Thymus (tissue), 11 donors: ENCODE measurements at regions not wholly inside any gene's neighbourhood (a gene's known extent, or its start where the extent isn't known, plus 50 kb on each side); places are given as distances from the start of the nearest gene placed in this dataset.

Source experiments
- DNase-seq, 9 donors: peaks; one replicate each; pipeline ENCODE4 v3.0.0-alpha.2; 2013; ENCODE audit warnings: low spot score in 9 of 9, low read depth in 6 of 9, missing footprints in 1 of 9
- H3K27ac ChIP-seq, 2 donors: one replicate each; pipeline ENCODE4 v1.5.1; 2013; ENCODE audit warnings: control low read depth in 1 of 2, low read depth in 1 of 2, low read length in 1 of 2, mild to moderate bottlenecking in 1 of 2, moderate library complexity in 1 of 2
- H3K27me3 ChIP-seq, 2 donors: one replicate each; pipeline ENCODE4 v1.5.1; 2013; ENCODE audit warnings: low read length in 1 of 2; ENCODE audit not compliant: control insufficient read depth in 2 of 2, insufficient read depth in 1 of 2
- H3K36me3 ChIP-seq, 2 donors: one replicate each; pipeline ENCODE4 v1.5.1; 2013; ENCODE audit warnings: low read length in 1 of 2, mild to moderate bottlenecking in 1 of 2, moderate library complexity in 1 of 2; ENCODE audit not compliant: control insufficient read depth in 2 of 2, insufficient read depth in 2 of 2
- H3K4me1 ChIP-seq, 2 donors: one replicate each; pipeline ENCODE4 v1.5.1; 2013; ENCODE audit warnings: low read length in 2 of 2; ENCODE audit not compliant: control insufficient read depth in 2 of 2, insufficient read depth in 2 of 2
- H3K4me3 ChIP-seq, 2 donors: one replicate each; pipeline ENCODE4 v1.5.1; 2013; ENCODE audit warnings: low read length in 2 of 2, control low read depth in 1 of 2, mild to moderate bottlenecking in 1 of 2
- H3K9me3 ChIP-seq, 2 donors: one replicate each; pipeline ENCODE4 v1.5.1; 2013; ENCODE audit warnings: low read length in 1 of 2, mild to moderate bottlenecking in 1 of 2; ENCODE audit not compliant: control insufficient read depth in 2 of 2, insufficient read depth in 1 of 2
- WGBS: extraction: QIAGEN DNeasy Blood & Tissue Kit; methylation state at CpG from one replicate; pipeline ENCODE4 v1.1.7; 2013; 5-methylcytosine and 5-hydroxymethylcytosine counted together
- donor health status: healthy.

DNA sequence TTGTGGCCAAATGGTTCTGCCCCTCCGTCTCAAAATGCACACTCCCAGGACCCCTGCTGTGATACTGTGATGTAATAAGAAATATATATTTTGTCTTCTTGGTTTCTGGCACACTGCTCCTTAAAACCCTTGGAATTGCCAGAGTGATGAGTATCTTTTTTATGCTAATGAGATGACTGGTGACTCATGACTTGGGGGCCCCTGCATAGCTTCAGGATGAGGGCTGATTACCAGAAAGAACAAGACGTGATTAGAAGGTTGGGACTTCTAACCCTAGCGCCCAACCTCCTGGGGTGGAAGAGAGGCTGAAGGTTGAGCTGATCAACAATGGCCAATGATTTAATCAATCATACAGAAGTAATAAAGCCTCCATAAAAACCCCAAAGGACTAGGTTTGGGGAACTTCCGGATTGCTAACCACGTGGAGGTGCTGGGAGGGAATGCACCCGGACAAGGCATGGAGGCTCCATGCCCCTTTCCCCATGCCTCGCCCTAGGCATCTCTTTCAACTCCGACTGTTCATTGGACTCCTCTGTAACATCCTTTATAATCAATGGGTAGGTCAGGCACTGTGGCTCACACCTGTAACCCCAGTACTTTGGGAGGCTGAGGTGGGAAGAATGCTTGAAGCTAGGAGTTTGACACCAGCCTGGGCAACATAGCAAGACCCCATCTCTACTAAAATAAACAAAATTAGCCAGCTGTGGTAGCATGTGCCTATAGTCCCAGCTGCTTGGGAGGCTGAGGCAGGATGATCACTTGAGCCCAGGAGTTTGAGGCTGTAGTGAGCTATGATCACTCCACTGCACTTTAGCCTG, 89.1 kb downstream of the HS1BP3 start:
- DNase-seq = no peak
- WGBS = 93% methylated on average over 8 of the region's 8 CpGs
- Histone ChIP-seq H3K27ac (no peak overlapping the region), H3K27me3 (no peaks in the 10 kb centered on the region), H3K9me3 (no peaks in the 10 kb centered on the region), H3K4me3 (no peak overlapping the region), H3K36me3 (no peaks in the 10 kb centered on the region), H3K4me1 (no peaks in the 10 kb centered on the region)

DNA sequence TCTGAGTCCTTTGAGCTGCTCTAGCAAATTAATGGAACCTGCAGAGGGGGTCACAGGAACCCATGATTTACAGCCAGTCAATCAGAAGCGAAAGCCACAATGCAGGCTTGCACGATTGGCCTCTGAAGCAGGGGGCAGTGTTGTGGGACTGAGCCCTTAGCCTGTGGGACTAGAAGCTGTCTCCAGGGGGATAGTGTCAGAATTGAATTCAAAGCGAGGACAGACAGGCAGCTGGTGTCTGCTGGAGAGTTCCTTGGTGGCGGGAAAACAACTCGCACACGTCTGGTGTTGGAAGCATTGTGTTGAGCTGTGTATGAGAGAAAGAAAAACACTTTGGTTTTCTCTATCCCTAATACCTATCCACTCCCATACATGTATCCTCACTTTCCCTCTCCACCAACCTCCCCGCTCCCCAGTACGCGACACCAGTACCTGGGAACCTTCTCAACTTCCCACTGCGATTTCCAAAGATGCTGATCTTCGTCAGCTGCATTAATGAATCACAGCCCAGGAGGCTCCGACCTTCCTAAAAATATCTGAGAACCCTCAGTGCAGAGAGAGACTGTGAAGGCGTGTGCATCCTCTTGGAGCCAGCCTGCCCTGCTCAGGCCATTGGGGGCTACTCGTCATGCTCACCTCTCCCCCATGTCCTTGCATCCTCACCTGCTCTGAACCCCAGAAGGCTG, 88.2 kb downstream of the HS1BP3 start:
- no peak for DNase-seq
- no peaks in the 10 kb centered on the region for H3K27me3 ChIP-seq
- no peaks in the 10 kb centered on the region for H3K4me1 ChIP-seq
- WGBS = 91% methylated on average over 14 of the region's 14 CpGs
- H3K27ac ChIP-seq = no peak overlapping the region
- no peaks in the 10 kb centered on the region for H3K36me3 ChIP-seq
- no peak overlapping the region for H3K4me3 ChIP-seq
- no peaks in the 10 kb centered on the region for H3K9me3 ChIP-seq

DNA sequence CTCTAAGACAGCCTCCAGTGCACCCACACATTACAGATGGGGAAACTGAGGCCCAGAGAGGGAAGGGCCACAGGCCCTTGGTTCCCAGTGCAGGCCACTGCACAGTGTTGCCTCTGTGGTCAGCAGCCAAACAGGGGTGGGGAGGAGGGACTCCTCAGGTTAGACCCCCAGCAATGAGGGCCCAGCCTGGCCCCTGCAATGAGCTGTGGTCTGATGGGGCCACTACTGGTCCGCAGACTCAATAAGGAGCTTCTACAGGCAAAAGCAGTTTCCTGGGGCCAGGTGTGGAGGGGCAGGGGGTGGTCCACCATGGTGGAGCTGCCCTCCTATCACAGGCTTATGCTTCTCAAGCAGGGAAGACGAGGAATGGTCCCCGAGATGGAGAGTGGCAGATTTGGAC, 87.6 kb downstream of the HS1BP3 start:
- H3K27me3 ChIP-seq = no peaks in the 10 kb centered on the region
- H3K27ac ChIP-seq = no peak overlapping the region
- H3K4me3 ChIP-seq = no peak overlapping the region
- no peaks in the 10 kb centered on the region for H3K9me3 ChIP-seq
- 94% methylated on average over 3 of the region's 3 CpGs for WGBS
- H3K4me1 ChIP-seq = peaks cover 0 to 2% of the 10 kb centered on the region in 2 donors
- no peaks in the 10 kb centered on the region for H3K36me3 ChIP-seq
- DNase-seq = no peak

DNA sequence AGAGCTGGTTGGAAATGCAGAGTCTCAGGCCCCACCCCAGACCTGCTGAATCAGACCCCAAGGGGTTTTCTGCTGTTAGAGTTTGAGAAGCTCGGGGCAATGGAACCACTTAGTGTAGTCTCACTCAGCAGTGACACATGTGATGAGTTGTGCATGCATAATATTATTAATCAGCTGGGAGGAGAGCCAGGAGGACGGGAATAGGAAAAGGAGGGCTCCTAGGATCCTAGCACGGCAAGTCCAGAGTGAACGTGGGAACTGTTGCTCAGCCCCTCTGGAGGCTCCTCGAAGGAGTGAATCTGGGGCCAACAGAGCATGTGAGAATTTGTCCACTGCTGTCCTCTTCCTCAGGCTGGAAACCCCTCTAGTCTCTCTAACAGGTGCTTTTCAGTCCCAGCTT, 87.1 kb downstream of the HS1BP3 start:
- 95% methylated on average over 5 of the region's 5 CpGs for WGBS
- no peaks in the 10 kb centered on the region for H3K36me3 ChIP-seq
- DNase-seq = no peak
- no peaks in the 10 kb centered on the region for H3K9me3 ChIP-seq
- no peak overlapping the region for H3K4me3 ChIP-seq
- no peaks in the 10 kb centered on the region for H3K27me3 ChIP-seq
- no peak overlapping the region for H3K27ac ChIP-seq
- peaks cover 0 to 3% of the 10 kb centered on the region in 2 donors for H3K4me1 ChIP-seq

DNA sequence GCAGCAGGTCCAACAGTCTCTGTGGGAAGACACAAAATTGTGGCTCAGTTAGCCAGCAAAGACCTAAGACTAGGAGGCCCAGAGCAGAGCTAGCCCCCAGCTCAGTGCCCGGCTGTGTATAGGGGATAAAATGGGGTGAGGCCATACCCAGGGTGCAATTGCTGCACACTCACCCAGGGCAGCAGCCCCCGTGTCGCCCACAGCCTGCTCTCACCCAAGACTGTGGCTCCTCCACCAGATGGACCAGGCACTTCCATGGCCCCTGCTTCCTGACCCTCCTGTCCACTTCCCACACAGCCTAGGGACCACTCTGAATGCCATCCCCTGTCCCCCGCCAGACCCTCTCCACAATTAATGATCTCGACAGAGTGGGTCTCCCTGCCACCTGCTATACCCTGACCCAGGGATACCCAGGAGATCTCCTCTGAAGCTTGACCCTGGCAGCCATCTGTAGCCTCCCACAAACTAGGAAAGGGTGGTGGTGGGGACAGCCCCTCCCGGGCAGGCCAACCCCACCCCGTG, 85.7 kb downstream of the HS1BP3 start:
- Histone ChIP-seq H3K9me3 (no peaks in the 10 kb centered on the region), H3K27me3 (no peaks in the 10 kb centered on the region), H3K4me3 (no peak overlapping the region), H3K4me1 (peaks cover 0 to 5% of the 10 kb centered on the region in 2 donors), H3K27ac (no peak overlapping the region), H3K36me3 (no peaks in the 10 kb centered on the region)
- DNase-seq = no peak
- WGBS = 84% methylated on average over 7 of the region's 7 CpGs

DNA sequence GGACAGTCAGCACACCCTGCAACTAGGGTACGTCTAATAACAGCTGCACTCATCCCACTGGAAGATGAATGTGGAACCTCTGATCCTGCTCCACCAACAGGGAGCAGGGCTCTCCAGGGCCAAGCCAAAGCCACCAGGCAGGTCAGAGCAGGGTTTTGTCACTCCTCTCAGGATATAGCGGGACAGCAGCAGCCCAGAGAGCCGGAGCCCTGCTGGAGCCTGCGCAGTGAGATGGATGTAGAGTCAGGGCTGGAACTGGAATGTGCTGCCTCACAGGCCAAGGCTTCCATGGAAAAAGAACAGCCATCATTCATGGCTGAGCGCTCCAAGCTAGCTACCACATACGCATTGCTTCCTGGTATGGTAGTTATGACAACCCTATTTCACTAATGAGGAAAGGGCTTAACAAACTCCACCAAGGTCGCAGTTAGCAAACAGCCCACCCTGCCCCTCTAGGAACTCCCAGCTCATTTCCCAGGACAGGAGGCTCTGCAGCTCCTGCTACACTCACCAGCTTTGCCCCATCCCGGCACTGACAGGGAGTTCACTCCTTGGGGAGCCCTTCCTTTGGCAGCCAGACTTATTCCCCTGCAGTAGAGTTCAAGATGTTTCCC, 85.2 kb downstream of the HS1BP3 start:
- no peak overlapping the region for H3K4me3 ChIP-seq
- no peaks in the 10 kb centered on the region for H3K27me3 ChIP-seq
- WGBS = 94% methylated on average over 8 of the region's 8 CpGs
- no peak overlapping the region for H3K27ac ChIP-seq
- H3K36me3 ChIP-seq = no peaks in the 10 kb centered on the region
- no peak for DNase-seq
- peaks cover 0 to 5% of the 10 kb centered on the region in 2 donors for H3K4me1 ChIP-seq
- H3K9me3 ChIP-seq = no peaks in the 10 kb centered on the region

DNA sequence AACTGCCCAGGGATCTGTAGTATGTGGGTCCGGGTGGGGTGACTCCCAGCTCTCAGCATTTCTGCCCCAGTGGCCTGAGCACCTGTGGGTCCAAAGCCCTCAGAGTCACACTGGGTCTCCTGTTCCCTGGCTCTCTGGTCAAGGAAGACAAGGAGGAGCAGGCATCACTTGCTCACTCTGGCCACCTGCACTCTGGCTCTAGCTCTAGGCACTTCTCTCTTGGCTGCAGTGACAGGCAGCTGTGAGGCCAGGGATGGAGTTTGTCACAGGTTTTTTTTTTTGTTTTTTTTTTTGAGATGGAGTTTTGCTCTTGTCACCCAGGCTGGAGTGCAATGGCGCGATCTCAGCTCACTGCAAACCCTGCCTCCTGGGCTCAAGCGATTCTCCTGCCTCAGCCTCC, 84.6 kb downstream of the HS1BP3 start:
- Histone ChIP-seq H3K4me1 (peaks cover 0 to 5% of the 10 kb centered on the region in 2 donors), H3K36me3 (no peaks in the 10 kb centered on the region), H3K27ac (no peak overlapping the region), H3K27me3 (no peaks in the 10 kb centered on the region), H3K9me3 (no peaks in the 10 kb centered on the region), H3K4me3 (no peak overlapping the region)
- no peak for DNase-seq
- 99% methylated on average over 4 of the region's 4 CpGs for WGBS

DNA sequence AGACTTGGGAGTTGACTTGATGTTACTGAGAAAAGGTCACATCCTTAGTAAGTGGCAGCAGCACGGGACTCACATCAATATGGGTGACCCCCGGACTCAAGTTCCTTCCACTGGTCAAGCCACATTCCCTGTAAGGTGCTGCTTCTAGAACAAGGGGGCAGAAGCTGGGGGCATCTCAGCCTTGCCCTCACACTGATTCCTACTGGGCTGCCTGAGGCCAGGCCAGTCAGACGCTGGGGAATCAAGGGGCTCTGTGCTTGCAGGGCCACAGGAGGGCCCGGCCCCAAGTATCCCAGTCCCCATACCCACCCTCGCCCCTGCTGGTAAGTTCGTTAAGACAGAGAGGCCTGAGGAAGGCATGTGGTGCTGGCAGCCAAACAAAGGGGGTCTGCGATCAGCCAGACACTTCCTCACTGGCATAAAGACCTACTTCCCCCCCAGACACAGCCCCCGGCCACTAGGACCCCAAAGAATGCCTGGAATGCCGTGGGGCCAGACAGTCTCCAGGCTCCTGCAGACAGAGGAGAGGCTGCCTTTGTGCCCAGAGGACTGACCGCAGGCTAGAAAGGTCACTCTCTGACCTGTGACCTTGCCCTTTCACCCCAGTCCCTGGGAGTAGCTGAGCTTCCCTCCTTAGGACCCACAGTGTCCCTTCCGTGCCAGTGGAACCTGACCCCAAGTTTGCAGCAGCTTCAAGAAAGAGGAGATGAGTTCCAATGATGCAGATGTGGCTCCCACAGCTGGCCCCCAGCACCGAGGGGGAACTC, 83.6 kb downstream of the HS1BP3 start:
- H3K4me1 ChIP-seq = peaks cover 0 to 5% of the 10 kb centered on the region in 2 donors
- H3K9me3 ChIP-seq = no peaks in the 10 kb centered on the region
- DNase-seq = no peak
- no peaks in the 10 kb centered on the region for H3K36me3 ChIP-seq
- H3K4me3 ChIP-seq = no peak overlapping the region
- no peaks in the 10 kb centered on the region for H3K27me3 ChIP-seq
- H3K27ac ChIP-seq = no peak overlapping the region
- 95% methylated on average over 12 of the region's 12 CpGs for WGBS
